Neutrophil (primary cell): ENCODE measurements at regions not wholly inside any gene's neighbourhood (a gene's known extent, or its start where the extent isn't known, plus 50 kb on each side); places are given as distances from the start of the nearest gene placed in this dataset.

Experiments used
- H3K27ac ChIP-seq: fragments of 200-600 bp; sonication (generic); 2 replicates; pipeline ENCODE4 v1.5.1; 2016; ENCODE audit warnings: mild to moderate bottlenecking, moderate library complexity
- H3K27me3 ChIP-seq: fragments of 200-600 bp; sonication (generic); 2 replicates; pipeline ENCODE4 v1.6.0; 2016; ENCODE audit warnings: mild to moderate bottlenecking
- H3K36me3 ChIP-seq: fragments of 200-600 bp; sonication (generic); 2 replicates; pipeline ENCODE4 v1.5.1; 2017
- H3K4me1 ChIP-seq, 2 experiments: fragments of 200-600 bp in 1 of 2; sonication (generic) in 1 of 2; 1 replicate in 1 of 2; 2 replicates in 1 of 2; pipeline versions ENCODE4 v1.5.1 to v1.6.1; 2013 to 2016; ENCODE audit warnings: low read depth in 1 of 2, low read length in 1 of 2, mild to moderate bottlenecking in 1 of 2, moderate library complexity in 1 of 2; ENCODE audit not compliant: control insufficient read depth in 1 of 2, insufficient read depth in 1 of 2
- H3K4me3 ChIP-seq, 2 experiments: fragments of 200-600 bp in 1 of 2; sonication (generic) in 1 of 2; 1 replicate in 1 of 2; 2 replicates in 1 of 2; pipeline ENCODE4 v1.5.1; 2013 to 2016; ENCODE audit warnings: low read depth in 1 of 2, low read length in 1 of 2, mild to moderate bottlenecking in 1 of 2, moderate library complexity in 1 of 2
- H3K9me3 ChIP-seq: fragments of 200-600 bp; sonication (generic); 2 replicates; pipeline ENCODE4 v1.5.1; 2016
- TF ChIP-seq, protein P1 (sequence below): fragments of 200-600 bp; sonication (generic); IDR thresholded peaks from 2 replicates; pipeline ENCODE4 v1.5.1; 2016; ENCODE audit warnings: antibody characterized with exemption

DNA sequence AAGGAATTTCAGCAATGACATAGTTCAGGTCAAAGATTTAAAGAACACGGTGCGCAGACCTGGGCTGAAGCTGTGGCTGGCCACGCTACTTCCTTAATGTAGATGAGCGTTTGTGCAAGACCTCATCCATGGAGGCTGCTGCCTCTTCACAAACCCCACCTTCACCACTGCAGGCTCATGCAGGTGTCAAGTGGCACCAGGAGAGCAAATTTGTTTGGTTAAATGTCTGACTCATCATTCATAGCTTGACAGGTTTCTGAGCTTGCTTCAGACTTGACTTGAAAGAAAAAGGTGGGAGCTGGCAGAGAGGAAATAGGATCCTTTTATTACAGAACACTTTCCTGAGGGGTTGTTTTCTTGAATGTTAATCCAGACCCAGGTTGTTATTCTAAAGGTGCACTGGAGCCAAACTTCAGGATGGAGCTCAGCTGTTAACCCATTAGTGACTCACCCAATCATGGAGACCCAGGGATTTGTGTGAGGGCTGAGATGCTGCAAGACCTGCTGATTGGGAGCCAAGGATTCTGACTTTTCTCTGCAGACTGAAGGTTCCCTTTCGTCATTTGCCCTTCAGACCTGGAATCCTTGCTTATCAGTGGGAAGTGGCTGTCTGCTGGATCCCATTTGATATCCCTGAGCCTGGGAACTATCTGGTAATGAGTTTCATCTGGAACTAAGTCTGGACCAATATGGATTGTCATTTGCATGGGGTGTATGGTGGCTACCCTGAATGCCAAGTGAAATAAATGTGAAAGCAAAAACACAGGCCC lies 315.3 kb downstream of the PTTG2 start:
- Histone ChIP-seq H3K36me3 (no peaks in the 10 kb centered on the region), H3K9me3 (no peaks in the 10 kb centered on the region)
- TF ChIP-seq, protein P1, sequence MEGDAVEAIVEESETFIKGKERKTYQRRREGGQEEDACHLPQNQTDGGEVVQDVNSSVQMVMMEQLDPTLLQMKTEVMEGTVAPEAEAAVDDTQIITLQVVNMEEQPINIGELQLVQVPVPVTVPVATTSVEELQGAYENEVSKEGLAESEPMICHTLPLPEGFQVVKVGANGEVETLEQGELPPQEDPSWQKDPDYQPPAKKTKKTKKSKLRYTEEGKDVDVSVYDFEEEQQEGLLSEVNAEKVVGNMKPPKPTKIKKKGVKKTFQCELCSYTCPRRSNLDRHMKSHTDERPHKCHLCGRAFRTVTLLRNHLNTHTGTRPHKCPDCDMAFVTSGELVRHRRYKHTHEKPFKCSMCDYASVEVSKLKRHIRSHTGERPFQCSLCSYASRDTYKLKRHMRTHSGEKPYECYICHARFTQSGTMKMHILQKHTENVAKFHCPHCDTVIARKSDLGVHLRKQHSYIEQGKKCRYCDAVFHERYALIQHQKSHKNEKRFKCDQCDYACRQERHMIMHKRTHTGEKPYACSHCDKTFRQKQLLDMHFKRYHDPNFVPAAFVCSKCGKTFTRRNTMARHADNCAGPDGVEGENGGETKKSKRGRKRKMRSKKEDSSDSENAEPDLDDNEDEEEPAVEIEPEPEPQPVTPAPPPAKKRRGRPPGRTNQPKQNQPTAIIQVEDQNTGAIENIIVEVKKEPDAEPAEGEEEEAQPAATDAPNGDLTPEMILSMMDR: no peak

DNA sequence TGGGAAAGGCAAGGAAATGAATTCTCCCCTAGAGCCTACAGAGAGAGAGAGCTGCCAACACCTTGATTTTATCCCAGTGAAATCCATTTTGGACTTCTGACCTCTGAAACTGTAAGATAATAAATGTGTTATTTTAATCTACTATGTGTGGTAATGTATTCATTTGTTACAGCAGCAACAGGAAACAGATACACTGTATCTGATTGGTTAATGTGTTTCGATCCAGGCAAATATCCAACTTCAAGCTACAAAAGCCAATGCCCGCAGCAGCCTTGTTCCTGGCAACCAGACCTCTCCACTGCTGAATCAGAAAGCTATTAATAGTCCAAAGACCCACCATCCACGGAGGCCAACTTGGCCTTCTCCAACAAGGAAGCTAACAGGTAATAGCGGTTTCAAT lies 318.1 kb downstream of the PTTG2 start:
- Histone ChIP-seq H3K4me1 (no peaks in the 10 kb centered on the region), H3K36me3 (no peaks in the 10 kb centered on the region)
- TF ChIP-seq, protein P1: no peak

More for the DNA sequence above, 315.3 kb downstream of the PTTG2 start:
- Histone ChIP-seq H3K4me3 (no peak overlapping the region), H3K27ac (no peak overlapping the region), H3K4me1 (no peaks in the 10 kb centered on the region), H3K27me3 (no peaks in the 10 kb centered on the region)

DNA sequence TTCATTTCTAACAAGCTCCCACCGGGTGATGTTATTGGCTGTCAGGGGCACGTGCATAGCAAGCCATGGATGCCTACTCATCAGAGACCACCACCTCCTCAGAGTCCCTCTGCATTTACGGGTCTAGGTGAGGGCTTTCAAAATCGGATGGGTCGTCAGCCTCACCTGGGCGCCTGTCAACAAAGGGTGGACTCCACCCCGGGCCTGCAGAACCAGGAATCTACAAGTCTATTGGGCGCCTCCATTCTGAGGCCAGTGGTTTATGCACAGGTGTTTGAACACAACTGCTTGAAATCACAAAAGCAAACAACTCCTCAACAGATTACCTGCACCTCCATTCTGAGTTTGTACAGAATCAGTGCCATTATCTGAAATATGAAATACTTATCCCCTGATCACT lies 318.9 kb downstream of the PTTG2 start:
- Histone ChIP-seq H3K27me3 (no peaks in the 10 kb centered on the region), H3K9me3 (no peaks in the 10 kb centered on the region), H3K36me3 (no peaks in the 10 kb centered on the region), H3K27ac (no peak overlapping the region), H3K4me3 (no peak overlapping the region), H3K4me1 (no peaks in the 10 kb centered on the region)
- TF ChIP-seq, protein P1: no peak

More for the DNA sequence above, 318.1 kb downstream of the PTTG2 start:
- H3K27ac ChIP-seq: no peak overlapping the region
- no peak overlapping the region for H3K4me3 ChIP-seq
- no peaks in the 10 kb centered on the region for H3K9me3 ChIP-seq
- H3K27me3 ChIP-seq: no peaks in the 10 kb centered on the region

DNA sequence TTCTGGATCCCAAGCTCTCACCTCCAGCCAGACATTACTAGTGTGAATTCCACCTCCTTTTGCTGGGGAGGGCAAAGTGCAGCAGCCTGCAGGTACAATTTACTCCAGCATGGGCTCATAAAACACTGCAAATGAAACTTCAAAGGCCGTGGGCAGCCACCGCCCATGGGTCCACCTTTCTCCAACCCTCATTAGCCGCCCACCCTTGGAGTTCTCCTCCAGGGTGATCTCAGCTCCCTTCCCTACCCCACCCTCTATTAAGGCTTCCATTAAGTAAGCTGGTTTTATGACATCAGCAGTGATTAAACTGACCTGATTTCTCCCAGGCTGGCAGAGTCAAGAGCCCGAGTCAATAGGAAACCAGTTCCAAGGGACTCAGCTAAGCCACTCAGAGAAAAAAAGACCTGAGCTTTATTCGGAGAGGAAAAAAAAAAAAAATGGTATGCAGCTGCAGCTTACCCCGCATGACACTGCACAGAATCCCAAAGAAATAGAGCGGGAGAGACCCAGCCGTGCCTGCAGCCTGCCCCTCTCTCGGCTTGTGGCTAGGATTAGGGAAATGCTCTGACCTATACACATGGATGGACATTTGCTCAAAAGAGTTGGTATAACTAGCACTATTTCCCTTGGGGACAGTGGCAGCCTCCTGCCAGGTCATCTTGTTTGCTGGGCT lies 319.6 kb downstream of the PTTG2 start:
- Histone ChIP-seq H3K4me3 (no peak overlapping the region), H3K27ac (no peak overlapping the region), H3K4me1 (no peaks in the 10 kb centered on the region), H3K9me3 (no peaks in the 10 kb centered on the region), H3K36me3 (no peaks in the 10 kb centered on the region), H3K27me3 (no peaks in the 10 kb centered on the region)
- TF ChIP-seq, protein P1: no peak

DNA sequence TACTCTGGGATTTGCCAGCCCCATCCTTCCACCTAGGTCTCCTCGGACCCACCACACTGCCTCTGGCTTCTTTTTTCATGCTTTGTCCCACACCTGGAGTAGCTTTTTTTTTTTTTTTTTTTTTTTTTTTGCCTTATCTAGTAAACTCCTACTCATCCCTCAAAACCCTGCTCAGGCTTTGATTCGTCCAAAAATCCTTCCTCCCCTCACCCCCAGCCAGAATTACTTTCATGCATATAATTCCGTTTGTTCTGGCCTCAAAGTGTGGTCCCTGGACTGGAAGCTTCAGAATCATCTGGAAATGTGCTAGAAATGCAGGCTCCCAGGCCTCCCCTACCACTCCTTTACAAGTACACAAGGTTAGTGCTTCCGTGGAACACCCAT lies 320.1 kb downstream of the PTTG2 start:
- Histone ChIP-seq H3K4me1 (no peaks in the 10 kb centered on the region), H3K9me3 (no peaks in the 10 kb centered on the region), H3K27me3 (no peaks in the 10 kb centered on the region), H3K36me3 (no peaks in the 10 kb centered on the region), H3K27ac (no peak overlapping the region), H3K4me3 (no peak overlapping the region)
- TF ChIP-seq, protein P1: no peak
